HG03354 (cell line): ENCODE measurements at regions not wholly inside any gene's neighbourhood (a gene's known extent, or its start where the extent isn't known, plus 50 kb on each side); places are given as distances from the start of the nearest gene placed in this dataset.
"Not testable (repeated sequence)": the region's sequence is repeated elsewhere in the genome, so short reads cannot be mapped to it uniquely, and the experiment has no call there.

ENCODE experiments used
- ATAC-seq: cut with Tn5 transposase; IDR thresholded peaks from one replicate; pipeline ENCODE4 v1.9.1; 2021; ENCODE audit warnings: mild to moderate bottlenecking; ENCODE audit not compliant: unreplicated experiment, poor library complexity, severe bottlenecking

GRCh38 chr5:67901814-67902496 is 313.6 kb upstream of the PIK3R1 start:
- no peak for ATAC-seq

- no peak for ATAC-seq
Observed at GRCh38 chr5:67900514-67900913, 315.0 kb upstream of the PIK3R1 start.

- ATAC-seq: no peak
Observed at GRCh38 chr5:67897980-67898379, 317.6 kb upstream of the PIK3R1 start.

GRCh38 chr5:67897431-67897830 is 318.1 kb upstream of the PIK3R1 start:
- ATAC-seq: no peak

- ATAC-seq: no peak
Observed at GRCh38 chr5:67896930-67897313, 318.6 kb upstream of the PIK3R1 start.

DNA sequence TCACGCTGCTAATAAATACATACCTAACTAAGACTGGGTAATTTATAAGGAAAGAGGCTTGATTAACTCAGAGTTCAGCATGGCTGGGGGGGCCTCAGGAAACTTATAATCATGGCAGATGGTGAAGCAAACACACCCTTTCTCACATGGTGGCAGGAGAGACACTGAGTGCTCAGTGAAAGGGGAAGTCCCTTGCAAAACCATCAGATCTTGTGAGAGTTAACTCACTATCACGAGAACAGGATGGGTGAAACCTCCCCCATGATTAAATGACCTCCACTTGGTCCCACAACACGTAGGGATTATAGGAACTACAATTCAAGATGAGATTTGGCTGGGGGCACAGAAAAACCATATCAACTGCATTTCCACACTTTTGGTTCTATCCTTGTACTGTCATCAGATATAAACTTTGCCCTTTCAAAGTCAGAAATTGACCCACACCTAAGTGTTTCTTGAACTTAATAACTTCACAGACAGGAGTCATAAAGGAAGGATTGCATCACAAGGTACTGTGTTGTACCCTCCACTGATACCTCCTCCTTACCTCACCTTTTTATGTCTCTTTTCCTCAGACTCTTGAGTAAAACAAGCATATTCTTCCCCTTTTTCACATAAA is 319.1 kb upstream of the PIK3R1 start:
- ATAC-seq: no peak

DNA sequence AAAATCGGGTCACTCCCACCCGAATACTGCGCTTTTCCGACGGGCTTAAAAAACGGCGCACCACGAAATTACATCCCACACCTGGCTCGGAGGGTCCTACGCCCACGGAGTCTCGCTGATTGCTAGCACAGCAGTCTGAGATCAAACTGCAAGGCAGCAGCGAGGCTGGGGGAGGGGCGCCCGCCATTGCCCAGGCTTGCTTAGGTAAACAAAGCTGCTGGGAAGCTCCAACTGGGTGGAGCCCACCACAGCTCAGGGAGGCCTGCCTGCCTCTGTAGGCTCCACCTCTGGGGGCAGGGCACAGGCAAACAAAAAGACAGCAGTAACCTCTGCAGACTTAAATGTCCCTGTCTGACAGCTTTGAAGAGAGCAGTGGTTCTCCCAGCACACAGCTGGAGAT is 325.7 kb upstream of the PIK3R1 start:
- not testable (repeated sequence) for ATAC-seq

DNA sequence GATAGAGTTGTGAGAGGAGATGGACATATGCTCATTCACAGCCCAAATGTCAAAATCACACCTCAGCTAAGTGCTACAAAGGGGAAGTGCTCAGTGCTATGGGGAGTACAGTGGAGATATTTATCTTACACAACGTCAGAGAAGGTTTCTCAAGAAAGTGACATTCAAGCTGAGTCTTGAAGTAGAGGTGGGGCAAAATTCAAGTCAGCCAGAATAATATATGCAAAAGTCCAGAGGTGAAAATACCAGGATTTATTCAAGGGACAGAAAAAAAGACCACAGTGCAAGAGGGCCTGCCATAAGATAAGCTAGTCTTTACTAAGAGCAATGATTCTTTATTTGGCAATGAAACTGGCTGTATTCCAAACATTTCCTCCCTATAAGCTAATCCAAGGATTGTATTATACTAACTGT is 327.8 kb upstream of the PIK3R1 start:
- no peak for ATAC-seq

GRCh38 chr5:67886761-67887160 is 328.8 kb upstream of the PIK3R1 start:
- ATAC-seq: no peak

GRCh38 chr5:67880876-67881275 is 334.7 kb upstream of the PIK3R1 start:
- no peak for ATAC-seq

GRCh38 chr5:67880511-67880805 is 335.1 kb upstream of the PIK3R1 start:
- no peak for ATAC-seq

DNA sequence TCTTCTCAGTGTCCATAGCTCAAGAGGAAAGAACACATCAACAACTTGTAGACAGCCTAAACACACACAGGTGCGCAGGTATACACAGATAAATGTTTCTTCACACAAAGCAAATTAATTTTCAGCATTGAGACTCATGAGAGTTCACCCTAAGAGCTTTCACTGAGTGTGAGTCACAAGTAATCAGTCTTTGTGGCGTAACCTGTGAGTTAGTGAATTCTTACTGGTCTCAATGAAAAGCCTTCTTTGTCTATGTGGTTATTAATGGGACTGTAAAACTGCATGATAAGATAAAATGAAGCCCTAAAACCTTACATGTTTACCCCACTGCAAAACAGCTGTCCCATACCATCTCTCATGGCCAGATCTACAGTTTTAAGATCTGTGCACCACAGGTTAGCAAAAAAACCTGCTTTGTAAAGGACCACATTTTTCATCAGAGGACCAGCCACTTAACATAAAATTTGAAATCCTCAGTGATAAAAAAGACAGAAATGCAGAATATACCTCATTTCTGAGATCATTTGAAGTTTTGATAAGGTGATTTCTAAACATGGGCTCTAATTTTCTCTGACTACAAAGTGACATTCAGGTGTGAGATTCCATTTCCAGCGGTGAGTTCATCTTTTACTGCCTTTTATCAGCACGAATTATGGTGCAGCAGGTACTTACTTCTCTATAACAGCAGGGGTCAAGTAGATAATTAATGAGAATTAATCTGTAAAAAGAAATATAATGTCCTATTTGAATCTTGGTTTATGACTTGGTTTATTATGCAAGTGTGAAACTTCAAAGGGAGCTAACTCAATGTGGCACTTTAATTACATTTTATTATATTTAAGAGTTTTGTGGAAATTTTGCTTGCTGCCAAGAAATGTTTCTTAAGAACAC is 335.7 kb upstream of the PIK3R1 start:
- ATAC-seq: no peak

DNA sequence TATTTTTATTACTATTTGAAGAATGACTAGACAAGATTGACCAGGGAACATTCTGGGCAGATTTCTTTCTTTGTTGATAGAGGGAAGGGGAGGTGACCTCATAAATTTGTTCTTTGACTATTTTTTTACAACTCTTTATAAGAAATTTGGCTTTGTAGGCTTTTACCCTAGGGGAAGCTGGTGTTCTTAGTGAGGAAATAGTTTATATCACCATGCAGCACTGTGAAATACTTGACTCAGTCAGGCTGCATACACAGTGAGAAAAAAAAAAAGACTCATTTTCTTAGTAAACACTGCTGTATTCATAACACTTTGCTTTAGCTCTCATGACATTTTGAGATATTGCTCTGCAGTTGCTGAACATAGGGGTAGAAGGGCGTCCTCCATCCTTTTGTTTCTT is 336.6 kb upstream of the PIK3R1 start:
- no peak for ATAC-seq

GRCh38 chr5:67876371-67876770 is 339.2 kb upstream of the PIK3R1 start:
- ATAC-seq: no peak

- ATAC-seq: no peak
Observed at GRCh38 chr5:67875601-67876000, 340.0 kb upstream of the PIK3R1 start.

DNA sequence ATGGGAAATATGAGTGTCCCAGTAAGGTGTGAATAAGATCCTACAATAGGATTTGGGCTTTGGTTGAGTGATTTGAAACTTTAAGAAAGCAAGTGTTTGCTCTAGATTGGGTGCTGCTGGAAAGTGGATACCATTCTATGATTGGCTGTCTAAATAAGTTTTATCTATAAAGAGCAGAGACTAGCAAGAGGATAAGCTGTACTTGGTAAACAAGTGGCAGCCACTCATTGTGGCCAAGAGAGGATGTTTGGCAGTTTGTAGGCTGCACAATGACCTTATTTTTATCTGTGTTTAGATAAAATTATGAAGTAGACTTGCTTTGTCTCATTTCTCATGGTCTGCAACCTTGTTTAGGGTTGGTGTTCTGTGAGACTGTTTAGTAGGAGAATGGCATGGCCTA is 341.6 kb upstream of the PIK3R1 start:
- ATAC-seq: no peak

DNA sequence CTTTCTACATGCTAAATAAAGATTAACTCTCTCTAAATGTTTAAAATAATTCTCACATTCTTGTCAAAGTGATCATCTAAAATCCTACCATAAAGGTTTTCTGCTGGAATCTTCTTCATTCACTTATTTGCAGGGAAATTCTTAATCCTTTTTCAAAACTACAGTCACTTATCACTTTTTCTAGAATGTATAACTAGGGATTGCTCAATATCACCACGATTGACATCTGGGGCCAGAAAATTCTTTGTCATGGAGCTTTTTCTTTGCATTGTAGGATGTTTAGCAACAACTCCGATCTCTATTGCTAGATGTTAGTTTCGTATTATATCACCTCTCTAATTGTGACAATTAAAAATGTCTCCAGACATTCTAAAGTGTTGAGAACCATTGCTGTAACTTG is 344.9 kb upstream of the PIK3R1 start:
- no peak for ATAC-seq

GRCh38 chr5:67864335-67864734 is 351.2 kb upstream of the PIK3R1 start:
- not testable (repeated sequence) for ATAC-seq

- ATAC-seq: no peak
Observed at GRCh38 chr5:67858471-67859031, 357.0 kb upstream of the PIK3R1 start.

GRCh38 chr5:67857502-67857901 is 358.1 kb upstream of the PIK3R1 start:
- ATAC-seq: no peak

GRCh38 chr5:67855523-67855922 is 360.0 kb upstream of the PIK3R1 start:
- ATAC-seq: no peak
